HCT116 (cell line): ENCODE measurements at regions not wholly inside any gene's neighbourhood (a gene's known extent, or its start where the extent isn't known, plus 50 kb on each side); places are given as distances from the start of the nearest gene placed in this dataset.

ENCODE experiments used
- ATAC-seq: fragments of 200-7000 bp; cut with Tn5 transposase; 2 replicates; pipeline ENCODE4 v1.9.1; 2020; ENCODE audit warnings: mild to moderate bottlenecking, moderate library complexity
- BruUV-seq: library from RNA; stranded (reverse); fragments of 400-500 nt; replicated peaks from 2 replicates; lab custom pipeline; 2021; lab: Mats Ljungman, UMichigan
- CTCF ChIA-PET: fragments of 300-600 bp; sonication (Branson Sonifier 250); formaldehyde crosslinking; loops from one replicate; lab custom pipeline; 2021; ENCODE audit warnings: antibody characterized with exemption; lab: Charles Lee
- POLR2A ChIA-PET: fragments of 300-600, 350-600 bp; sonication (Branson Sonifier 250); formaldehyde crosslinking; loops from one replicate; lab custom pipeline; 2021; ENCODE audit warnings: antibody characterized with exemption; lab: Charles Lee
- RAD21 ChIA-PET, 2 experiments: fragments of 300-600 bp; sonication (Branson Sonifier 250); formaldehyde crosslinking; loops; one replicate each; lab custom pipeline; 2023; ENCODE audit warnings: low total read pairs in 2 of 2; ENCODE audit not compliant: uncharacterized antibody in 2 of 2, unreplicated experiment in 2 of 2, low non-redundant PET in 1 of 2; lab: Charles Lee
- DNase-seq: peaks from one replicate; pipeline ENCODE4 v3.0.0-alpha.2; 2010; ENCODE audit warnings: low read depth, low spot score
- H2AFZ ChIP-seq: fragments of 200-600 bp; shearing (Covaris generic), sonication (generic); 2 replicates; pipeline ENCODE4 v1.6.1; 2017; ENCODE audit warnings: low read depth, mixed run types, mixed read lengths, antibody characterized with exemption, low read length; ENCODE audit not compliant: poor library complexity, severe bottlenecking
- H3K27ac ChIP-seq: 2 replicates; pipeline ENCODE4 v1.5.1; 2012; ENCODE audit warnings: low read depth, low read length
- H3K27me3 ChIP-seq: fragments of 200-600 bp; sonication (generic); 2 replicates; pipeline ENCODE4 v1.6.1; 2016; ENCODE audit warnings: mixed run types, low read length, mixed read lengths; ENCODE audit not compliant: insufficient read depth
- H3K36me3 ChIP-seq, 2 experiments: fragments of 200-500 bp in 1 of 2; fragments of 200-600 bp in 1 of 2; sonication (Bioruptor generic) in 1 of 2; sonication (generic) in 1 of 2; 2 replicates each; pipeline versions ENCODE4 v1.5.1 to v1.6.1; 2014 to 2016; ENCODE audit warnings: low read length in 2 of 2, inconsistent platforms in 1 of 2, mixed read lengths in 1 of 2, mixed run types in 1 of 2; ENCODE audit not compliant: insufficient read depth in 2 of 2, control insufficient read depth in 1 of 2
- H3K4me1 ChIP-seq, 2 experiments: fragments of 200-600 bp in 1 of 2; sonication (generic) in 1 of 2; 2 replicates each; pipeline versions ENCODE4 v1.5.1 to v1.6.1; 2012 to 2017; ENCODE audit warnings: low read length in 2 of 2, inconsistent platforms in 1 of 2, mild to moderate bottlenecking in 1 of 2, mixed read lengths in 1 of 2, mixed run types in 1 of 2, moderate library complexity in 1 of 2; ENCODE audit not compliant: insufficient read depth in 2 of 2, control insufficient read depth in 1 of 2
- H3K4me2 ChIP-seq: fragments of 200-600 bp; sonication (generic); 2 replicates; pipeline ENCODE4 v1.6.1; 2017; ENCODE audit warnings: mixed run types, low read length, mixed read lengths
- H3K4me3 ChIP-seq, 2 experiments: fragments of 200-600 bp in 1 of 2; sonication (generic) in 1 of 2; replicated peaks in 1 of 2; 2 replicates each; pipeline ENCODE4 v1.5.1; 2011 to 2016; ENCODE audit warnings: low read length in 2 of 2, control low read depth in 1 of 2, low read depth in 1 of 2, mild to moderate bottlenecking in 1 of 2, mixed read lengths in 1 of 2, mixed run types in 1 of 2
- H3K79me2 ChIP-seq: fragments of 200-600 bp; sonication (generic); 2 replicates; pipeline ENCODE4 v1.6.1; 2017; ENCODE audit warnings: mild to moderate bottlenecking, mixed run types, low read length, moderate library complexity, mixed read lengths; ENCODE audit not compliant: insufficient read depth
- H3K9ac ChIP-seq: fragments of 200-600 bp; sonication (generic); 2 replicates; pipeline ENCODE4 v1.6.1; 2016; ENCODE audit warnings: low read length, mixed read lengths
- H3K9me2 ChIP-seq: fragments of 200-600 bp; sonication (generic), shearing (Covaris generic); 2 replicates; pipeline ENCODE4 v1.6.1; 2017; ENCODE audit warnings: mixed run types, mild to moderate bottlenecking, moderate library complexity; ENCODE audit not compliant: insufficient read depth
- H3K9me3 ChIP-seq, 2 experiments: fragments of 200-500 bp in 1 of 2; fragments of 200-600 bp in 1 of 2; sonication (Bioruptor generic) in 1 of 2; sonication (generic) in 1 of 2; 2 replicates each; pipeline ENCODE4 v1.6.1; 2014 to 2017; ENCODE audit warnings: low read length in 2 of 2, mixed read lengths in 2 of 2, inconsistent platforms in 1 of 2, low read depth in 1 of 2, mild to moderate bottlenecking in 1 of 2, mixed run types in 1 of 2, moderate library complexity in 1 of 2; ENCODE audit not compliant: control insufficient read depth in 1 of 2, insufficient read depth in 1 of 2
- H4K20me1 ChIP-seq: fragments of 200-600 bp; sonication (generic), shearing (Covaris generic); 2 replicates; pipeline ENCODE4 v1.6.1; 2017; ENCODE audit warnings: mixed run types, mild to moderate bottlenecking, moderate library complexity; ENCODE audit not compliant: insufficient read depth
- ATF3 ChIP-seq: IDR thresholded peaks from 2 replicates; pipeline ENCODE4 v1.6.1; 2012
- CBX3 ChIP-seq: IDR thresholded peaks from 2 replicates; pipeline ENCODE4 v1.6.1; 2012; ENCODE audit warnings: low read depth
- CTCF ChIP-seq, 3 experiments: fragments of 200-600 bp in 1 of 3; sonication (generic) in 1 of 3; IDR thresholded peaks in 2 of 3; conservative IDR thresholded peaks in 1 of 3; 2 replicates each; pipeline ENCODE4 v1.5.1; 2012 to 2017; ENCODE audit warnings: low read depth in 2 of 3, low read length in 2 of 3, antibody characterized with exemption in 1 of 3, borderline replicate concordance in 1 of 3, control low read depth in 1 of 3, mild to moderate bottlenecking in 1 of 3, mixed read lengths in 1 of 3, mixed run types in 1 of 3, moderate library complexity in 1 of 3; ENCODE audit not compliant: insufficient read depth in 1 of 3
- ELF1 ChIP-seq: IDR thresholded peaks from 2 replicates; pipeline ENCODE4 v1.6.1; 2012; ENCODE audit warnings: low read depth, borderline replicate concordance
- EZH2 ChIP-seq: fragments of 200-600 bp; sonication (generic); IDR thresholded peaks from 2 replicates; pipeline ENCODE4 v1.6.1; 2017; ENCODE audit warnings: antibody characterized with exemption, mixed run types
- EZH2phosphoT487 ChIP-seq: fragments of 200-600 bp; IDR thresholded peaks from 2 replicates; pipeline ENCODE4 v1.6.1; 2018; ENCODE audit warnings: antibody characterized with exemption, borderline replicate concordance
- FOSL1 ChIP-seq: IDR thresholded peaks from 2 replicates; pipeline ENCODE4 v1.6.1; 2012; ENCODE audit warnings: low read depth
- JUND ChIP-seq: IDR thresholded peaks from 2 replicates; pipeline ENCODE4 v1.6.1; 2012
- MAX ChIP-seq: IDR thresholded peaks from 2 replicates; pipeline ENCODE4 v1.6.1; 2012
- POLR2A ChIP-seq: IDR thresholded peaks from 2 replicates; pipeline ENCODE4 v1.7.0; 2011; ENCODE audit warnings: borderline replicate concordance; ENCODE audit not compliant: insufficient read depth, insufficient read length; ENCODE audit errors: extremely low read depth
- POLR2AphosphoS5 ChIP-seq: IDR thresholded peaks from 2 replicates; pipeline ENCODE4 v1.6.1; 2011; ENCODE audit warnings: mild to moderate bottlenecking, low read depth, low read length, moderate library complexity
- RAD21 ChIP-seq: IDR thresholded peaks from 2 replicates; pipeline ENCODE4 v1.6.1; 2012; ENCODE audit warnings: low read depth, mild to moderate bottlenecking
- SIN3A ChIP-seq: IDR thresholded peaks from 2 replicates; pipeline ENCODE4 v1.6.1; 2012; ENCODE audit warnings: low read depth
- SP1 ChIP-seq: IDR thresholded peaks from 2 replicates; pipeline ENCODE4 v1.6.1; 2012; ENCODE audit warnings: low read depth
- TCF7L2 ChIP-seq: IDR thresholded peaks from 2 replicates; pipeline ENCODE4 v1.7.0; 2011; ENCODE audit warnings: borderline replicate concordance, inconsistent platforms; ENCODE audit not compliant: insufficient read depth, insufficient read length; ENCODE audit errors: extremely low read depth
- ZFX ChIP-seq: fragments of 450-650 bp; IDR thresholded peaks from 2 replicates; pipeline ENCODE4 v1.6.1; 2017
- ZNF274 ChIP-seq: fragments of 200-500 bp; sonication (Bioruptor generic); IDR thresholded peaks from 2 replicates; pipeline ENCODE4 v1.6.1; 2014; ENCODE audit warnings: mild to moderate bottlenecking, low read depth, low read length, inconsistent platforms
- intact Hi-C: fragments of 100-400 bp; cut with micrococcal nuclease; formaldehyde crosslinking; loops from 2 replicates; pipeline ENCODE4 v1.10.0; 2022

- no peaks in the 10 kb centered on the region for H3K9me2 ChIP-seq
- ChIA-PET RAD21 (no interaction called here), POLR2A (no interaction called here), CTCF (interaction anchor here (1.7 kb wide), 1 partner anchor 9 kb away, joined by 7 read pairs; no protein-coding TSS in a partner anchor)
- no peak overlapping the region for H3K27ac ChIP-seq
- H3K36me3 ChIP-seq: no peaks in the 10 kb centered on the region
- no peak overlapping the region for H2AFZ ChIP-seq
- no peak for DNase-seq
- no peaks in the 10 kb centered on the region for H3K27me3 ChIP-seq
- BruUV-seq: no TSS peak
- no peak overlapping the region for H3K9ac ChIP-seq
- ATAC-seq: no peak
- no peak for TF ChIP-seq JUND
- TF ChIP-seq TCF7L2: no peak
- TF ChIP-seq ELF1: no peak
- TF ChIP-seq RAD21: no peak
- TF ChIP-seq POLR2AphosphoS5: no peak
- TF ChIP-seq CBX3: no peak
- TF ChIP-seq SP1: no peak
- no peak for TF ChIP-seq CTCF (IDR thresholded peaks at IDR 0.05 in 2 of 3, conservative IDR thresholded peaks at IDR 0.05 in 1 of 3; ENCODE audit: borderline replicate concordance in 1 of 3, insufficient read depth in 1 of 3, low read depth in 2 of 3, low read length in 2 of 3)
- intact Hi-C loops: no loop called here
- H3K4me3 ChIP-seq: no peak overlapping the region
- no peaks in the 10 kb centered on the region for H3K4me1 ChIP-seq
- no peaks in the 10 kb centered on the region for H4K20me1 ChIP-seq
- no peaks in the 10 kb centered on the region for H3K9me3 ChIP-seq
- no peak overlapping the region for H3K4me2 ChIP-seq
- no peaks in the 10 kb centered on the region for H3K79me2 ChIP-seq
Measured at GRCh38 chr2:186912979-186913378, 64.0 kb upstream of the ZSWIM2 start.

GRCh38 chr2:186911551-186912085 lies 62.6 kb upstream of the ZSWIM2 start:
- H3K27me3 ChIP-seq: no peaks in the 10 kb centered on the region
- no peak overlapping the region for H3K4me2 ChIP-seq
- intact Hi-C loops: no loop called here
- TF ChIP-seq EZH2 (no peak), ZNF274 (no peak), TCF7L2 (no peak), ZFX (no peak), SIN3A (no peak), CTCF (IDR thresholded peaks at IDR 0.05 in 2 of 3, conservative IDR thresholded peaks at IDR 0.05 in 1 of 3; ENCODE audit: borderline replicate concordance in 1 of 3, insufficient read depth in 1 of 3, low read depth in 2 of 3, low read length in 2 of 3) (no peak), RAD21 (no peak), POLR2AphosphoS5 (no peak), EZH2phosphoT487 (no peak), FOSL1 (no peak), POLR2A (no peak), CBX3 (no peak), ATF3 (no peak), MAX (no peak)
- TF ChIP-seq, all 23 proteins: peak for 0
- no peak for DNase-seq
- H3K79me2 ChIP-seq: no peaks in the 10 kb centered on the region
- no peak overlapping the region for H3K9ac ChIP-seq
- H3K9me3 ChIP-seq: no peaks in the 10 kb centered on the region
- no TSS peak for BruUV-seq
- no peaks in the 10 kb centered on the region for H3K4me1 ChIP-seq
- ChIA-PET CTCF (no interaction called here), POLR2A (no interaction called here), RAD21 (no interaction called here)
- no peaks in the 10 kb centered on the region for H3K9me2 ChIP-seq
- H3K27ac ChIP-seq: no peak overlapping the region
- no peak overlapping the region for H3K4me3 ChIP-seq
- H4K20me1 ChIP-seq: no peaks in the 10 kb centered on the region
- no peaks in the 10 kb centered on the region for H3K36me3 ChIP-seq
- no peak for ATAC-seq
- H2AFZ ChIP-seq: no peak overlapping the region
